ENCODE measurements at regions not wholly inside any gene's neighbourhood (a gene's known extent, or its start where the extent isn't known, plus 50 kb on each side); places are given as distances from the start of the nearest gene placed in this dataset.

DNA sequence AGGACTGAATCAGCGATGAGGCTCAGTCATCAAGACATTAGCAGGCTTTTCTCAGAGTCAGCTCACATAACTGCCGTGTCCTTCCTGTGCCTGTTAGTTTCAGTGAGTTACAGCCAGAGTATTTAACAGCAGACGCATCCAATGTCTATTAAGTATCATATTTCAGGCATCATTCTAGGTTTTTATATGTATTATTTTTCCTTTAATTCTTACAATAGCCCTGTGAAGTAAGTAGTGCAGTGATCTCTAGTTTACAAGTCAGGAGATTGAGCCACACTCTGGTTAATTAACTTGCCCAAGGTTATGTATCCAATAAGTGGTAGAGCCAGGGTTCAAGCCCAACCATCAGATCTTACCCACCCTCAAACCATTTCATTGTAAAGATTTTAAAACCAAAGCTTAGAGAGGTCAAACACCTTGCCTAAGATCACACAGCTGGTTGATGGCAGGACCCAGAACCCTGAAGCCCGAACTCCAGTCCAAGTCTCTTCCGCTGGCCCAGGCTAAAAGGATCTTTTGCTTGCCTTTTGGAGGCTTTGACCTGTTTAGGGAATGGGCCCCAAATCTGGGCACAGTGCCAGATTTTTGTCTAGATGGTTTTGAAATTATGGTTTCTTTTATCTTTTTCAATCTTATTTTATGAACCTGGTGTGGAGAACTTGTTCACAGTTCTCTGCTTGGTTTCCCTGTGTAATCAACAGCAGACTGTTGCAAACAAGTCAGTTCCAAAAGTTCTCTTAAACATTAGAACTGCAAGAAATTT, 261.2 kb upstream of the CLINT1 start (continued):
- TF ChIP-seq, protein P1, sequence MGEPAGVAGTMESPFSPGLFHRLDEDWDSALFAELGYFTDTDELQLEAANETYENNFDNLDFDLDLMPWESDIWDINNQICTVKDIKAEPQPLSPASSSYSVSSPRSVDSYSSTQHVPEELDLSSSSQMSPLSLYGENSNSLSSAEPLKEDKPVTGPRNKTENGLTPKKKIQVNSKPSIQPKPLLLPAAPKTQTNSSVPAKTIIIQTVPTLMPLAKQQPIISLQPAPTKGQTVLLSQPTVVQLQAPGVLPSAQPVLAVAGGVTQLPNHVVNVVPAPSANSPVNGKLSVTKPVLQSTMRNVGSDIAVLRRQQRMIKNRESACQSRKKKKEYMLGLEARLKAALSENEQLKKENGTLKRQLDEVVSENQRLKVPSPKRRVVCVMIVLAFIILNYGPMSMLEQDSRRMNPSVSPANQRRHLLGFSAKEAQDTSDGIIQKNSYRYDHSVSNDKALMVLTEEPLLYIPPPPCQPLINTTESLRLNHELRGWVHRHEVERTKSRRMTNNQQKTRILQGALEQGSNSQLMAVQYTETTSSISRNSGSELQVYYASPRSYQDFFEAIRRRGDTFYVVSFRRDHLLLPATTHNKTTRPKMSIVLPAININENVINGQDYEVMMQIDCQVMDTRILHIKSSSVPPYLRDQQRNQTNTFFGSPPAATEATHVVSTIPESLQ (CRISPR knock-in tag; IDR thresholded peaks at IDR 0.05) = no peak
- TF ChIP-seq CREB1 (CRISPR knock-in tag; IDR thresholded peaks at IDR 0.05) (no peak), FOXJ3 (CRISPR knock-in tag; IDR thresholded peaks at IDR 0.05; ENCODE audit: borderline replicate concordance) (no peak)
- TF ChIP-seq, protein P2, sequence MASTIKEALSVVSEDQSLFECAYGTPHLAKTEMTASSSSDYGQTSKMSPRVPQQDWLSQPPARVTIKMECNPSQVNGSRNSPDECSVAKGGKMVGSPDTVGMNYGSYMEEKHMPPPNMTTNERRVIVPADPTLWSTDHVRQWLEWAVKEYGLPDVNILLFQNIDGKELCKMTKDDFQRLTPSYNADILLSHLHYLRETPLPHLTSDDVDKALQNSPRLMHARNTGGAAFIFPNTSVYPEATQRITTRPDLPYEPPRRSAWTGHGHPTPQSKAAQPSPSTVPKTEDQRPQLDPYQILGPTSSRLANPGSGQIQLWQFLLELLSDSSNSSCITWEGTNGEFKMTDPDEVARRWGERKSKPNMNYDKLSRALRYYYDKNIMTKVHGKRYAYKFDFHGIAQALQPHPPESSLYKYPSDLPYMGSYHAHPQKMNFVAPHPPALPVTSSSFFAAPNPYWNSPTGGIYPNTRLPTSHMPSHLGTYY (CRISPR knock-in tag; IDR thresholded peaks at IDR 0.05) = no peak

DNA sequence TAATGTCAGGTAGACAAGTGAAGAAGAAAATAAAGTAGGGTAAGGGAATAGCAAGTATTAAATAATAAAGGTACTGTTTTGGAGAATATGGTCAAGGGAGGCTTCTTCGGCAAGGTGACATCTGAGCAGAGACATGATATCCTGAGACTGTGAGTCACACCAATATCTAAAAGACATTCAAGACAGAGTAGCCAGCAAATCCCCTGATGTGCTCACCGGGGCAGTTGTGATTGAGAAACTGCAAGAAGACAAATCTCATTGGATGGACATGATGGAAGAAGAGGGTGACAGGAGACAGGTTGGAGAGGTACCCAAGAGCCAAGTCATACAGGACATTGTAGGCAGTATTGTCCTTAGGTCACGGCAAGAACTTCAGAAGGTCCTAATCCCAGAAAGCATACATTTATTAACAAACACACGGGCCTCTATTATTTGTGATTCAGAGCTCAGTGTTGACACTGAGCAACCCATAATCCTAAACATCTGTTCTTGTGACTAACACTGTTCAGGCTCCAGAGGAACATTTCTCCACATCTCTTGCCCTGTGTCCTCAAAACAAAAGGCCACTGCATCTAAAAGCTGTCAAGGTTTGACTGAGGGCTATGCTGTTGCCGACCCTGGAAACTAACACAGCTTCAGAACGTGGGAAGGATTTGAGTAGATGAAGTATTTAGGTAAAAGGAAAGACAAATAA, 258.7 kb upstream of the CLINT1 start:
- Mint-ChIP-seq H3K36me3 (no peaks in the 10 kb centered on the region), H3K9me3 (no peaks in the 10 kb centered on the region), H3K4me1 (peaks cover 7% of the 10 kb centered on the region), H3K4me3 (no peak overlapping the region), H3K27me3 (ENCODE audit: low read depth) (peaks cover 16% of the 10 kb centered on the region), H3K27ac (no peak overlapping the region)
- ChIA-PET POLR2A (no interaction called here), CTCF (no interaction called here)
- no peak for DNase-seq (ENCODE audit: low spot score)
- TF ChIP-seq ATF1 (CRISPR knock-in tag; IDR thresholded peaks at IDR 0.05) (no peak), PRRX2 (CRISPR knock-in tag; IDR thresholded peaks at IDR 0.05) (no peak), JUN (CRISPR knock-in tag; IDR thresholded peaks at IDR 0.05) (no peak), NFE2L1 (CRISPR knock-in tag; IDR thresholded peaks at IDR 0.05) (no peak), GRHL2 (CRISPR knock-in tag; IDR thresholded peaks at IDR 0.05; ENCODE audit: insufficient replicate concordance, severe bottlenecking) (no peak), NR3C1 (CRISPR knock-in tag; conservative IDR thresholded peaks at IDR 0.05; ENCODE audit: low read depth) (no peak), IRF2 (CRISPR knock-in tag; IDR thresholded peaks at IDR 0.05; ENCODE audit: borderline replicate concordance, low read depth) (no peak)
- TF ChIP-seq, protein P3, sequence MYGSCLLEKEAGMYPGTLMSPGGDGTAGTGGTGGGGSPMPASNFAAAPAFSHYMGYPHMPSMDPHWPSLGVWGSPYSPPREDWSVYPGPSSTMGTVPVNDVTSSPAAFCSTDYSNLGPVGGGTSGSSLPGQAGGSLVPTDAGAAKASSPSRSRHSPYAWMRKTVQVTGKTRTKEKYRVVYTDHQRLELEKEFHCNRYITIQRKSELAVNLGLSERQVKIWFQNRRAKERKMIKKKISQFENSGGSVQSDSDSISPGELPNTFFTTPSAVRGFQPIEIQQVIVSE (CRISPR knock-in tag; IDR thresholded peaks at IDR 0.05; ENCODE audit: borderline replicate concordance) = no peak
- TF ChIP-seq, protein P4, sequence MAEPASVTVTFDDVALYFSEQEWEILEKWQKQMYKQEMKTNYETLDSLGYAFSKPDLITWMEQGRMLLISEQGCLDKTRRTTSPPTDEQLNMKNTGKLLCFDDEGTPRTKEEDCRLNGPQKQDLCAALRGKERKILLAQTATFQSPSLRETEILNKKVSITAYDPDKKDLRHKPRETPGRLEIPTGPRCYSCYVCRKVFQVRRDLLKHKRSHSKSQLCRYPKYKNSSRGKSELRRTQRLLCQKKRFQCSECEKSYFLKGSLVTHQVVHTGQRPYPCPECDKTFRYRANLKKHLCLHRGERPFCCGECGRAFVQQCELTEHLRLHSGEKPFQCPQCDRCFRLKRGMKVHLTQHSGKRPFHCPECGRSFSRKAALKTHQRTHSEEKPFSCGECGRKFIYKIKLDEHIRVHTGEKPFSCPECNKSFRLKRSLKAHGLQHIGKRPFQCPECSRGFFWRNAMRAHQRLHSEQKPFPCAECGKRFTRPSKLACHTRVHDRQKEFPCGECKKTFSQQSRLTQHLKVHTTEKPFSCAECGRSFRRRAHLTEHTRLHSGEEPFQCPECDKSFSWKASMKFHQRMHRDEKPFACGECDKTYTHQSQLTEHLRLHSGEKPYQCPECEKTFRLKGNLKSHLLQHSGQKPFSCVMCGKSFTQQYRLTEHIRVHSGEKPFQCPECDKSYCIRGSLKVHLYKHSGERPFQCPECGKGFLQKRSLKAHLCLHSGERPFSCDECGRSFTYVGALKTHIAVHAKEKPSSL (CRISPR knock-in tag; conservative IDR thresholded peaks at IDR 0.05) = no peak
- no peak for ATAC-seq

DNA sequence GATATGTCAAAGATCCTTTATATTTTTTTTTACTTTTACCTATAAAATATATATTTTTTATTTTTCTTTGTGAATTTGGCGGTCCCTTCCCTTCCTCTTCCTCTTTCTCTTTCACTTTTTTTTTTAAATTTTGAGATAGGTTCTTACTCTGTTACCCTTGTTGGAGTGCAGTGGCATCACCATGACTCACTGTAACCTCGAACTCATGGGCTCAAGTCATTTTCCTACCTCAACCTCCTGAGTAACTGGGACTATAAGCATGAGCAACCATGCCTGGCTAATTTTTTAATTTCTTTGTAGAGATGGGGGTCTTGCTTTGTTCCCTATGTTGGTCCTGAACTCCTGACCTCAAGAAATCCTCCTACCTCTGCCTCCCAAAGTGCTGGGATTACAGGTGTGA, 258.0 kb upstream of the CLINT1 start:
- Mint-ChIP-seq H3K27ac (no peak overlapping the region), H3K36me3 (no peaks in the 10 kb centered on the region), H3K4me1 (peaks cover 3% of the 10 kb centered on the region; the same call in 1 of the 2 replicates), H3K4me3 (no peak overlapping the region), H3K27me3 (ENCODE audit: low read depth) (peaks cover 16% of the 10 kb centered on the region), H3K9me3 (no peaks in the 10 kb centered on the region)
- ATAC-seq (no peak), DNase-seq (ENCODE audit: low spot score) (no peak)
- TF ChIP-seq ZNF121 (CRISPR knock-in tag; IDR thresholded peaks at IDR 0.05) (no peak), HMGA2 (CRISPR knock-in tag; IDR thresholded peaks at IDR 0.05) (no peak), FOXP1 (CRISPR knock-in tag; IDR thresholded peaks at IDR 0.05; ENCODE audit: borderline replicate concordance) (no peak), GTF2I (CRISPR knock-in tag; conservative IDR thresholded peaks at IDR 0.05) (no peak), RELA (CRISPR knock-in tag; IDR thresholded peaks at IDR 0.05; ENCODE audit: borderline replicate concordance) (no peak), OVOL2 (CRISPR knock-in tag; IDR thresholded peaks at IDR 0.05; ENCODE audit: borderline replicate concordance) (no peak)
- TF ChIP-seq, protein P5, sequence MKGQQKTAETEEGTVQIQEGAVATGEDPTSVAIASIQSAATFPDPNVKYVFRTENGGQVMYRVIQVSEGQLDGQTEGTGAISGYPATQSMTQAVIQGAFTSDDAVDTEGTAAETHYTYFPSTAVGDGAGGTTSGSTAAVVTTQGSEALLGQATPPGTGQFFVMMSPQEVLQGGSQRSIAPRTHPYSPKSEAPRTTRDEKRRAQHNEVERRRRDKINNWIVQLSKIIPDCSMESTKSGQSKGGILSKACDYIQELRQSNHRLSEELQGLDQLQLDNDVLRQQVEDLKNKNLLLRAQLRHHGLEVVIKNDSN (CRISPR knock-in tag; IDR thresholded peaks at IDR 0.05) = no peak
- TF ChIP-seq, protein P6, sequence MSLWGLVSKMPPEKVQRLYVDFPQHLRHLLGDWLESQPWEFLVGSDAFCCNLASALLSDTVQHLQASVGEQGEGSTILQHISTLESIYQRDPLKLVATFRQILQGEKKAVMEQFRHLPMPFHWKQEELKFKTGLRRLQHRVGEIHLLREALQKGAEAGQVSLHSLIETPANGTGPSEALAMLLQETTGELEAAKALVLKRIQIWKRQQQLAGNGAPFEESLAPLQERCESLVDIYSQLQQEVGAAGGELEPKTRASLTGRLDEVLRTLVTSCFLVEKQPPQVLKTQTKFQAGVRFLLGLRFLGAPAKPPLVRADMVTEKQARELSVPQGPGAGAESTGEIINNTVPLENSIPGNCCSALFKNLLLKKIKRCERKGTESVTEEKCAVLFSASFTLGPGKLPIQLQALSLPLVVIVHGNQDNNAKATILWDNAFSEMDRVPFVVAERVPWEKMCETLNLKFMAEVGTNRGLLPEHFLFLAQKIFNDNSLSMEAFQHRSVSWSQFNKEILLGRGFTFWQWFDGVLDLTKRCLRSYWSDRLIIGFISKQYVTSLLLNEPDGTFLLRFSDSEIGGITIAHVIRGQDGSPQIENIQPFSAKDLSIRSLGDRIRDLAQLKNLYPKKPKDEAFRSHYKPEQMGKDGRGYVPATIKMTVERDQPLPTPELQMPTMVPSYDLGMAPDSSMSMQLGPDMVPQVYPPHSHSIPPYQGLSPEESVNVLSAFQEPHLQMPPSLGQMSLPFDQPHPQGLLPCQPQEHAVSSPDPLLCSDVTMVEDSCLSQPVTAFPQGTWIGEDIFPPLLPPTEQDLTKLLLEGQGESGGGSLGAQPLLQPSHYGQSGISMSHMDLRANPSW (CRISPR knock-in tag; conservative IDR thresholded peaks at IDR 0.05; ENCODE audit: low read depth) = no peak
- POLR2A ChIA-PET = no interaction called here
- CTCF ChIA-PET = no interaction called here

Measured in WTC11 (cell line).